Testis (tissue), 2 donors: ENCODE measurements at regions not wholly inside any gene's neighbourhood (a gene's known extent, or its start where the extent isn't known, plus 50 kb on each side); places are given as distances from the start of the nearest gene placed in this dataset.

Experiments used
- CTCF ChIP-seq, 3 experiments: fragments of 450-650 bp in 2 of 3; fragments of 200-600 bp in 1 of 3; sonication (generic) in 1 of 3; IDR thresholded peaks; one replicate each; pipeline ENCODE4 v1.5.1; 2016 to 2019; ENCODE audit warnings: antibody characterized with exemption in 3 of 3, mild to moderate bottlenecking in 2 of 3, moderate library complexity in 1 of 3
- POLR2A ChIP-seq: fragments of 450-650 bp; IDR thresholded peaks from one replicate; pipeline ENCODE4 v1.6.1; 2017; ENCODE audit warnings: antibody characterized with exemption, mild to moderate bottlenecking, moderate library complexity

GRCh38 chr5:37931541-37931940 is 91.7 kb upstream of the GDNF start:
- TF ChIP-seq CTCF (IDR thresholded peaks at IDR 0.05) (no peak), POLR2A (no peak)
